Esophagus muscularis mucosa (tissue), 3 donors: ENCODE measurements at regions not wholly inside any gene's neighbourhood (a gene's known extent, or its start where the extent isn't known, plus 50 kb on each side); places are given as distances from the start of the nearest gene placed in this dataset.
"Not testable (repeated sequence)": the region's sequence is repeated elsewhere in the genome, so short reads cannot be mapped to it uniquely, and the experiment has no call there.

Experiments
- EP300 ChIP-seq: sonication (generic); formaldehyde crosslinking; IDR thresholded peaks from one replicate; pipeline ENCODE4 v1.6.1; 2017; ENCODE audit warnings: antibody characterized with exemption
- TF ChIP-seq, protein P1 (sequence below), 3 experiments: fragments of 200-600 bp in 2 of 3; fragments of 450-650 bp in 1 of 3; sonication (generic) in 2 of 3; IDR thresholded peaks; one replicate each; pipeline ENCODE4 v1.5.1; 2017 to 2019; ENCODE audit warnings: antibody characterized with exemption in 3 of 3, mild to moderate bottlenecking in 2 of 3, moderate library complexity in 1 of 3

- TF ChIP-seq, protein P1, sequence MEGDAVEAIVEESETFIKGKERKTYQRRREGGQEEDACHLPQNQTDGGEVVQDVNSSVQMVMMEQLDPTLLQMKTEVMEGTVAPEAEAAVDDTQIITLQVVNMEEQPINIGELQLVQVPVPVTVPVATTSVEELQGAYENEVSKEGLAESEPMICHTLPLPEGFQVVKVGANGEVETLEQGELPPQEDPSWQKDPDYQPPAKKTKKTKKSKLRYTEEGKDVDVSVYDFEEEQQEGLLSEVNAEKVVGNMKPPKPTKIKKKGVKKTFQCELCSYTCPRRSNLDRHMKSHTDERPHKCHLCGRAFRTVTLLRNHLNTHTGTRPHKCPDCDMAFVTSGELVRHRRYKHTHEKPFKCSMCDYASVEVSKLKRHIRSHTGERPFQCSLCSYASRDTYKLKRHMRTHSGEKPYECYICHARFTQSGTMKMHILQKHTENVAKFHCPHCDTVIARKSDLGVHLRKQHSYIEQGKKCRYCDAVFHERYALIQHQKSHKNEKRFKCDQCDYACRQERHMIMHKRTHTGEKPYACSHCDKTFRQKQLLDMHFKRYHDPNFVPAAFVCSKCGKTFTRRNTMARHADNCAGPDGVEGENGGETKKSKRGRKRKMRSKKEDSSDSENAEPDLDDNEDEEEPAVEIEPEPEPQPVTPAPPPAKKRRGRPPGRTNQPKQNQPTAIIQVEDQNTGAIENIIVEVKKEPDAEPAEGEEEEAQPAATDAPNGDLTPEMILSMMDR (IDR thresholded peaks at IDR 0.05), result not testable (repeated sequence)
- TF ChIP-seq EP300, result not testable (repeated sequence)
Measured at GRCh38 chr2:111377386-111377959, 256.8 kb downstream of the BCL2L11 start.
